ENCODE measurements at regions not wholly inside any gene's neighbourhood (a gene's known extent, or its start where the extent isn't known, plus 50 kb on each side); places are given as distances from the start of the nearest gene placed in this dataset.

GRCh38 chr9:79824265-79824664 is 252.5 kb downstream of the TLE4 start:
- Histone ChIP-seq H3K4me2 (ENCODE audit: insufficient read depth, low read length) (no peak overlapping the region), H2AFZ (ENCODE audit: low read depth, low read length) (no peak overlapping the region), H3K79me2 (ENCODE audit: control insufficient read depth, insufficient read depth, low read length) (no peaks in the 10 kb centered on the region), H4K20me1 (replicated peaks; ENCODE audit: control insufficient read depth, insufficient read depth, low read length) (no peaks in the 10 kb centered on the region), H3K9ac (ENCODE audit: insufficient read depth in 1 of 2, low read depth in 2 of 2, low read length in 2 of 2) (no peak overlapping the region), H3K27me3 (ENCODE audit: control insufficient read depth in 2 of 2, insufficient read depth in 2 of 2, low read length in 2 of 2) (no peaks in the 10 kb centered on the region), H3K9me1 (ENCODE audit: control insufficient read depth, insufficient read depth, low read length) (no peaks in the 10 kb centered on the region), H3K4me3 (no peak overlapping the region), H3K9me3 (replicated peaks; ENCODE audit: control insufficient read depth, insufficient read depth, low read depth, low read length) (no peaks in the 10 kb centered on the region), H3K4me1 (replicated peaks in 1 of 2; ENCODE audit: control insufficient read depth in 2 of 2, insufficient read depth in 2 of 2, low read length in 2 of 2) (no peaks in the 10 kb centered on the region), H3K27ac (ENCODE audit: extremely low read depth, low read depth, low read length) (no peak overlapping the region), H3K36me3 (ENCODE audit: control insufficient read depth, insufficient read depth, low read length) (no peaks in the 10 kb centered on the region)
- FAIRE-seq (no peak), ATAC-seq (no peak), DNase-seq (ENCODE audit: extremely low read depth in 1 of 4, low spot score in 3 of 4) (no peak)
- intact Hi-C loops (cut with micrococcal nuclease) (no loop called here), in situ Hi-C loops (cut with MboI) (no loop called here)
- BruUV-seq (replicated peaks) = no TSS peak
- ChIA-PET POLR2A (no interaction called here), CTCF (ENCODE audit: low intra/inter-chr PET ratio) (no interaction called here)
- TF ChIP-seq MEIS2 (IDR thresholded peaks at IDR 0.05; ENCODE audit: partially characterized antibody) (no peak), ZNF444 (CRISPR knock-in tag; IDR thresholded peaks at IDR 0.05) (no peak), HNRNPK (IDR thresholded peaks at IDR 0.05; ENCODE audit: low read depth, low read length, poor library complexity, severe bottlenecking) (no peak)
- WGBS (ENCODE audit: insufficient coverage, low coverage, missing lambda C conversion rate) = 0% methylated on average over 2 of the region's 3 CpGs

- Histone ChIP-seq H3K27me3 (ENCODE audit: control insufficient read depth in 2 of 2, insufficient read depth in 2 of 2, low read length in 2 of 2) (no peaks in the 10 kb centered on the region), H3K9ac (ENCODE audit: insufficient read depth in 1 of 2, low read depth in 2 of 2, low read length in 2 of 2) (no peak overlapping the region), H4K20me1 (replicated peaks; ENCODE audit: control insufficient read depth, insufficient read depth, low read length) (no peaks in the 10 kb centered on the region), H3K4me3 (no peak overlapping the region), H3K79me2 (ENCODE audit: control insufficient read depth, insufficient read depth, low read length) (no peaks in the 10 kb centered on the region), H3K4me1 (replicated peaks in 1 of 2; ENCODE audit: control insufficient read depth in 2 of 2, insufficient read depth in 2 of 2, low read length in 2 of 2) (no peaks in the 10 kb centered on the region), H3K4me2 (ENCODE audit: insufficient read depth, low read length) (no peak overlapping the region), H3K9me3 (replicated peaks; ENCODE audit: control insufficient read depth, insufficient read depth, low read depth, low read length) (no peaks in the 10 kb centered on the region), H3K27ac (ENCODE audit: extremely low read depth, low read depth, low read length) (no peak overlapping the region), H2AFZ (ENCODE audit: low read depth, low read length) (no peak overlapping the region), H3K36me3 (ENCODE audit: control insufficient read depth, insufficient read depth, low read length) (no peaks in the 10 kb centered on the region), H3K9me1 (ENCODE audit: control insufficient read depth, insufficient read depth, low read length) (no peaks in the 10 kb centered on the region)
- BruUV-seq (replicated peaks) = no TSS peak
- DNase-seq (ENCODE audit: extremely low read depth in 1 of 4, low spot score in 3 of 4) (no peak), FAIRE-seq (no peak), ATAC-seq (no peak)
- in situ Hi-C loops (cut with MboI) = no loop called here
- ChIA-PET CTCF (ENCODE audit: low intra/inter-chr PET ratio) (no interaction called here), POLR2A (no interaction called here)
- intact Hi-C loops (cut with micrococcal nuclease) = no loop called here
- WGBS (ENCODE audit: insufficient coverage, low coverage, missing lambda C conversion rate) = 3% methylated on average over 6 of the region's 6 CpGs
- no peak for TF ChIP-seq THAP12 (CRISPR knock-in tag; IDR thresholded peaks at IDR 0.05)
- TF ChIP-seq ZNF407 (IDR thresholded peaks at IDR 0.05; ENCODE audit: low read depth) = no peak
These were observed 245.8 kb downstream of the TLE4 start for GRCh38 chr9:79817438-79818004.
